ACC112 (cell line): ENCODE measurements at regions not wholly inside any gene's neighbourhood (a gene's known extent, or its start where the extent isn't known, plus 50 kb on each side); places are given as distances from the start of the nearest gene placed in this dataset.
A peak's percentile ranks its signal among the peaks of the same experiment; 100 is the strongest.

Experiments used
- H2AFZ ChIP-seq: fragments of 200-600 bp; sonication (generic); one replicate; pipeline ENCODE4 v1.6.0; 2017; ENCODE audit warnings: antibody characterized with exemption, low read length; ENCODE audit not compliant: unreplicated experiment
- H3K27ac ChIP-seq: fragments of 200-600 bp; sonication (generic); 2 replicates; pipeline ENCODE4 v1.5.1; 2014; ENCODE audit warnings: low read depth, mild to moderate bottlenecking, antibody characterized with exemption, low read length, moderate library complexity
- H3K27me3 ChIP-seq: fragments of 200-600 bp; sonication (generic); 2 replicates; pipeline ENCODE4 v1.6.1; 2014; ENCODE audit warnings: mild to moderate bottlenecking, antibody characterized with exemption, low read length, moderate library complexity, mixed read lengths; ENCODE audit not compliant: insufficient read depth
- H3K36me3 ChIP-seq: fragments of 200-600 bp; sonication (generic); 2 replicates; pipeline ENCODE4 v1.6.1; 2016; ENCODE audit warnings: mild to moderate bottlenecking, antibody characterized with exemption, low read length, moderate library complexity, mixed read lengths; ENCODE audit not compliant: insufficient read depth
- H3K4me1 ChIP-seq: fragments of 200-600 bp; sonication (generic); one replicate; pipeline ENCODE4 v1.6.1; 2016; ENCODE audit warnings: low read length, mixed read lengths; ENCODE audit not compliant: insufficient read depth, unreplicated experiment, control insufficient read depth
- H3K4me3 ChIP-seq: fragments of 200-600 bp; sonication (generic); 2 replicates; pipeline ENCODE4 v1.5.1; 2014; ENCODE audit warnings: mild to moderate bottlenecking, low read depth, low read length
- H3K79me2 ChIP-seq: fragments of 200-600 bp; sonication (generic); one replicate; pipeline ENCODE4 v1.6.0; 2016; ENCODE audit warnings: low read length; ENCODE audit not compliant: control insufficient read depth, unreplicated experiment, insufficient read depth

- H3K36me3 ChIP-seq: no peaks in the 10 kb centered on the region
- H3K79me2 ChIP-seq: no peaks in the 10 kb centered on the region
- H3K4me1 ChIP-seq: no peaks in the 10 kb centered on the region
- no peak overlapping the region for H3K4me3 ChIP-seq
- no peak overlapping the region for H3K27ac ChIP-seq
- no peaks in the 10 kb centered on the region for H3K27me3 ChIP-seq
- H2AFZ ChIP-seq: no peak overlapping the region
Measured at GRCh38 chr12:71038960-71039359, 118.4 kb upstream of the PTPRR start.

- H3K4me1 ChIP-seq: no peaks in the 10 kb centered on the region
- H3K27ac ChIP-seq: no peak overlapping the region
- no peak overlapping the region for H3K4me3 ChIP-seq
Measured at GRCh38 chr12:71036526-71036925, 116.0 kb upstream of the PTPRR start.

GRCh38 chr12:71032933-71033332, 112.4 kb upstream of the PTPRR start:
- H3K79me2 ChIP-seq: no peaks in the 10 kb centered on the region
- no peaks in the 10 kb centered on the region for H3K36me3 ChIP-seq
- no peaks in the 10 kb centered on the region for H3K4me1 ChIP-seq
- no peaks in the 10 kb centered on the region for H3K27me3 ChIP-seq
- no peak overlapping the region for H3K27ac ChIP-seq
- H3K4me3 ChIP-seq: no peak overlapping the region
- no peak overlapping the region for H2AFZ ChIP-seq

More at GRCh38 chr12:71036526-71036925, 116.0 kb upstream of the PTPRR start:
- no peaks in the 10 kb centered on the region for H3K36me3 ChIP-seq
- H3K27me3 ChIP-seq: no peaks in the 10 kb centered on the region
- no peaks in the 10 kb centered on the region for H3K79me2 ChIP-seq
- no peak overlapping the region for H2AFZ ChIP-seq

GRCh38 chr12:71029302-71029701, 108.8 kb upstream of the PTPRR start:
- no peak overlapping the region for H2AFZ ChIP-seq
- H3K4me3 ChIP-seq: no peak overlapping the region
- H3K27ac ChIP-seq: no peak overlapping the region
- H3K79me2 ChIP-seq: no peaks in the 10 kb centered on the region
- no peaks in the 10 kb centered on the region for H3K27me3 ChIP-seq
- no peaks in the 10 kb centered on the region for H3K4me1 ChIP-seq
- no peaks in the 10 kb centered on the region for H3K36me3 ChIP-seq

- H3K36me3 ChIP-seq: no peaks in the 10 kb centered on the region
- no peak overlapping the region for H3K27ac ChIP-seq
- no peak overlapping the region for H3K4me3 ChIP-seq
- no peaks in the 10 kb centered on the region for H3K79me2 ChIP-seq
- H3K27me3 ChIP-seq: no peaks in the 10 kb centered on the region
- no peak overlapping the region for H2AFZ ChIP-seq
- H3K4me1 ChIP-seq: no peaks in the 10 kb centered on the region
Measured at GRCh38 chr12:71027856-71028255, 107.3 kb upstream of the PTPRR start.

- no peaks in the 10 kb centered on the region for H3K27me3 ChIP-seq
- H2AFZ ChIP-seq: no peak overlapping the region
- H3K4me3 ChIP-seq: no peak overlapping the region
- H3K27ac ChIP-seq: no peak overlapping the region
- no peaks in the 10 kb centered on the region for H3K4me1 ChIP-seq
- H3K79me2 ChIP-seq: no peaks in the 10 kb centered on the region
- no peaks in the 10 kb centered on the region for H3K36me3 ChIP-seq
Measured at GRCh38 chr12:71024827-71025226, 104.3 kb upstream of the PTPRR start.

GRCh38 chr12:71024281-71024680, 103.7 kb upstream of the PTPRR start:
- H3K4me1 ChIP-seq: no peaks in the 10 kb centered on the region
- no peak overlapping the region for H3K4me3 ChIP-seq
- H3K27ac ChIP-seq: no peak overlapping the region
- H3K27me3 ChIP-seq: no peaks in the 10 kb centered on the region
- no peaks in the 10 kb centered on the region for H3K79me2 ChIP-seq
- H2AFZ ChIP-seq: no peak overlapping the region
- no peaks in the 10 kb centered on the region for H3K36me3 ChIP-seq

- Histone ChIP-seq H3K36me3 (no peaks in the 10 kb centered on the region), H2AFZ (no peak overlapping the region), H3K79me2 (no peaks in the 10 kb centered on the region), H3K27ac (no peak overlapping the region), H3K4me3 (no peak overlapping the region), H3K27me3 (no peaks in the 10 kb centered on the region), H3K4me1 (no peaks in the 10 kb centered on the region)
Measured at GRCh38 chr12:71021491-71021890, 101.0 kb upstream of the PTPRR start.

GRCh38 chr12:71019282-71019831, 98.8 kb upstream of the PTPRR start:
- no peak overlapping the region for H3K4me3 ChIP-seq
- no peaks in the 10 kb centered on the region for H3K79me2 ChIP-seq
- no peak overlapping the region for H3K27ac ChIP-seq
- H2AFZ ChIP-seq: no peak overlapping the region
- no peaks in the 10 kb centered on the region for H3K27me3 ChIP-seq
- no peaks in the 10 kb centered on the region for H3K36me3 ChIP-seq
- H3K4me1 ChIP-seq: no peaks in the 10 kb centered on the region

- Histone ChIP-seq H3K36me3 (no peaks in the 10 kb centered on the region), H3K4me3 (no peak overlapping the region), H3K4me1 (no peaks in the 10 kb centered on the region), H3K27me3 (no peaks in the 10 kb centered on the region), H2AFZ (no peak overlapping the region), H3K27ac (no peak overlapping the region), H3K79me2 (no peaks in the 10 kb centered on the region)
Measured at GRCh38 chr12:71018682-71019081, 98.1 kb upstream of the PTPRR start.

GRCh38 chr12:71014180-71014785, 93.7 kb upstream of the PTPRR start:
- Histone ChIP-seq H2AFZ (peak overlapping the region; percentile 11), H3K27ac (no peak overlapping the region), H3K36me3 (no peaks in the 10 kb centered on the region), H3K79me2 (no peaks in the 10 kb centered on the region), H3K4me1 (peaks cover 20% of the 10 kb centered on the region), H3K27me3 (no peaks in the 10 kb centered on the region), H3K4me3 (no peak overlapping the region)
